Epithelial cell of proximal tubule (primary cell): ENCODE measurements at regions not wholly inside any gene's neighbourhood (a gene's known extent, or its start where the extent isn't known, plus 50 kb on each side); places are given as distances from the start of the nearest gene placed in this dataset.

ENCODE experiments used
- DNase-seq: peaks from one replicate; pipeline ENCODE4 v3.0.0-alpha.2; 2011; ENCODE audit warnings: low read depth
- H3K4me3 ChIP-seq: 2 replicates; pipeline ENCODE4 v1.5.1; 2011; ENCODE audit warnings: low read depth, mild to moderate bottlenecking, low read length
- CTCF ChIP-seq: conservative IDR thresholded peaks from 2 replicates; pipeline ENCODE4 v1.5.1; 2012; ENCODE audit warnings: low read depth, mild to moderate bottlenecking, low read length

- no peak for DNase-seq
- no peak overlapping the region for H3K4me3 ChIP-seq
- no peak for TF ChIP-seq CTCF
These were observed 176.2 kb upstream of the APCDD1 start for GRCh38 chr18:10278265-10278664.

- no peak overlapping the region for H3K4me3 ChIP-seq
- no peak for DNase-seq
- TF ChIP-seq CTCF: no peak
These were observed 175.0 kb upstream of the APCDD1 start for GRCh38 chr18:10279471-10279870.

GRCh38 chr18:10279905-10280644 is 174.4 kb upstream of the APCDD1 start:
- no peak for DNase-seq
- no peak overlapping the region for H3K4me3 ChIP-seq
- TF ChIP-seq CTCF: no peak

- no peak for DNase-seq
- no peak overlapping the region for H3K4me3 ChIP-seq
- TF ChIP-seq CTCF: no peak
These were observed 169.7 kb upstream of the APCDD1 start for GRCh38 chr18:10284540-10285282.

GRCh38 chr18:10285283-10285640 is 169.2 kb upstream of the APCDD1 start:
- TF ChIP-seq CTCF: no peak
- no peak overlapping the region for H3K4me3 ChIP-seq
- DNase-seq: no peak

GRCh38 chr18:10286580-10287150 is 167.8 kb upstream of the APCDD1 start:
- no peak for TF ChIP-seq CTCF
- no peak for DNase-seq
- H3K4me3 ChIP-seq: no peak overlapping the region

GRCh38 chr18:10289251-10289650 is 165.2 kb upstream of the APCDD1 start:
- no peak for TF ChIP-seq CTCF
- H3K4me3 ChIP-seq: no peak overlapping the region
- DNase-seq: no peak
